ENCODE measurements at regions not wholly inside any gene's neighbourhood (a gene's known extent, or its start where the extent isn't known, plus 50 kb on each side); places are given as distances from the start of the nearest gene placed in this dataset.

- TF ChIP-seq CTCF (IDR thresholded peaks at IDR 0.05) (no peak), ELF4 (CRISPR knock-in tag; IDR thresholded peaks at IDR 0.05; ENCODE audit: low read depth) (no peak), RELA (CRISPR knock-in tag; IDR thresholded peaks at IDR 0.05; ENCODE audit: borderline replicate concordance) (no peak), ESRRA (CRISPR knock-in tag; IDR thresholded peaks at IDR 0.05; ENCODE audit: borderline replicate concordance) (no peak), NR2C2 (CRISPR knock-in tag; IDR thresholded peaks at IDR 0.05) (no peak), SP1 (CRISPR knock-in tag; conservative IDR thresholded peaks at IDR 0.05) (no peak), ZNF396 (CRISPR knock-in tag; IDR thresholded peaks at IDR 0.05; ENCODE audit: borderline replicate concordance) (no peak), SMAD3 (CRISPR knock-in tag; IDR thresholded peaks at IDR 0.05; ENCODE audit: borderline replicate concordance) (no peak), SMAD4 (CRISPR knock-in tag; IDR thresholded peaks at IDR 0.05) (no peak), ZNF232 (CRISPR knock-in tag; IDR thresholded peaks at IDR 0.05) (no peak), ATF2 (CRISPR knock-in tag; IDR thresholded peaks at IDR 0.05; ENCODE audit: borderline replicate concordance, low read depth) (no peak), ETV6 (CRISPR knock-in tag; IDR thresholded peaks at IDR 0.05) (no peak), CREB1 (CRISPR knock-in tag; IDR thresholded peaks at IDR 0.05) (no peak)
- TF ChIP-seq, protein P1, sequence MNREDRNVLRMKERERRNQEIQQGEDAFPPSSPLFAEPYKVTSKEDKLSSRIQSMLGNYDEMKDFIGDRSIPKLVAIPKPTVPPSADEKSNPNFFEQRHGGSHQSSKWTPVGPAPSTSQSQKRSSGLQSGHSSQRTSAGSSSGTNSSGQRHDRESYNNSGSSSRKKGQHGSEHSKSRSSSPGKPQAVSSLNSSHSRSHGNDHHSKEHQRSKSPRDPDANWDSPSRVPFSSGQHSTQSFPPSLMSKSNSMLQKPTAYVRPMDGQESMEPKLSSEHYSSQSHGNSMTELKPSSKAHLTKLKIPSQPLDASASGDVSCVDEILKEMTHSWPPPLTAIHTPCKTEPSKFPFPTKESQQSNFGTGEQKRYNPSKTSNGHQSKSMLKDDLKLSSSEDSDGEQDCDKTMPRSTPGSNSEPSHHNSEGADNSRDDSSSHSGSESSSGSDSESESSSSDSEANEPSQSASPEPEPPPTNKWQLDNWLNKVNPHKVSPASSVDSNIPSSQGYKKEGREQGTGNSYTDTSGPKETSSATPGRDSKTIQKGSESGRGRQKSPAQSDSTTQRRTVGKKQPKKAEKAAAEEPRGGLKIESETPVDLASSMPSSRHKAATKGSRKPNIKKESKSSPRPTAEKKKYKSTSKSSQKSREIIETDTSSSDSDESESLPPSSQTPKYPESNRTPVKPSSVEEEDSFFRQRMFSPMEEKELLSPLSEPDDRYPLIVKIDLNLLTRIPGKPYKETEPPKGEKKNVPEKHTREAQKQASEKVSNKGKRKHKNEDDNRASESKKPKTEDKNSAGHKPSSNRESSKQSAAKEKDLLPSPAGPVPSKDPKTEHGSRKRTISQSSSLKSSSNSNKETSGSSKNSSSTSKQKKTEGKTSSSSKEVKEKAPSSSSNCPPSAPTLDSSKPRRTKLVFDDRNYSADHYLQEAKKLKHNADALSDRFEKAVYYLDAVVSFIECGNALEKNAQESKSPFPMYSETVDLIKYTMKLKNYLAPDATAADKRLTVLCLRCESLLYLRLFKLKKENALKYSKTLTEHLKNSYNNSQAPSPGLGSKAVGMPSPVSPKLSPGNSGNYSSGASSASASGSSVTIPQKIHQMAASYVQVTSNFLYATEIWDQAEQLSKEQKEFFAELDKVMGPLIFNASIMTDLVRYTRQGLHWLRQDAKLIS (CRISPR knock-in tag; IDR thresholded peaks at IDR 0.05; ENCODE audit: borderline replicate concordance) = no peak
These were observed 61.4 kb upstream of the ZCCHC13 start for GRCh38 chrX:74242484-74243138.
